Astrocyte (in vitro differentiated cells and primary cell): ENCODE measurements at regions not wholly inside any gene's neighbourhood (a gene's known extent, or its start where the extent isn't known, plus 50 kb on each side); places are given as distances from the start of the nearest gene placed in this dataset.

ENCODE experiments used
- DNase-seq: peaks from one replicate; pipeline ENCODE4 v3.0.0-alpha.2; 2010; ENCODE audit warnings: low read depth
- FAIRE-seq: peaks from 2 replicates; lab custom pipeline; 2011; peaks lifted over from hg19 to GRCh38; lab: Jason Lieb, UNC
- H2AFZ ChIP-seq: 2 replicates; pipeline ENCODE4 v1.6.0; 2012; ENCODE audit warnings: low read depth, low read length, inconsistent platforms
- H3K27ac ChIP-seq: 2 replicates; pipeline ENCODE4 v1.5.1; 2011; ENCODE audit warnings: low read depth, low read length, inconsistent platforms
- H3K27me3 ChIP-seq: 2 replicates; pipeline ENCODE4 v1.6.0; 2011; ENCODE audit warnings: low read length, inconsistent platforms; ENCODE audit not compliant: insufficient read depth
- H3K36me3 ChIP-seq: 2 replicates; pipeline ENCODE4 v1.5.1; 2011; ENCODE audit warnings: low read length, inconsistent platforms; ENCODE audit not compliant: insufficient read depth
- H3K4me1 ChIP-seq: 2 replicates; pipeline ENCODE4 v1.5.1; 2011; ENCODE audit warnings: low read length, inconsistent platforms; ENCODE audit not compliant: insufficient read depth
- H3K4me2 ChIP-seq: 2 replicates; pipeline ENCODE4 v1.6.0; 2012; ENCODE audit warnings: low read length, inconsistent platforms
- H3K4me3 ChIP-seq: 2 replicates; pipeline ENCODE4 v1.5.1; 2011; ENCODE audit warnings: low read depth, mild to moderate bottlenecking, low read length, inconsistent platforms; ENCODE audit not compliant: insufficient read depth
- H3K79me2 ChIP-seq: 2 replicates; pipeline ENCODE4 v1.6.0; 2012; ENCODE audit warnings: mild to moderate bottlenecking, low read length, inconsistent platforms; ENCODE audit not compliant: insufficient read depth
- H3K9ac ChIP-seq: 2 replicates; pipeline ENCODE4 v1.6.0; 2012; ENCODE audit warnings: mild to moderate bottlenecking, low read length, inconsistent platforms
- H3K9me3 ChIP-seq: 2 replicates; pipeline ENCODE4 v1.5.1; 2012; ENCODE audit warnings: low read depth, mild to moderate bottlenecking, low read length, inconsistent platforms; ENCODE audit not compliant: insufficient read depth
- H4K20me1 ChIP-seq: 2 replicates; pipeline ENCODE4 v1.6.0; 2012; ENCODE audit warnings: low read length, inconsistent platforms; ENCODE audit not compliant: insufficient read depth
- H3K27ac Mint-ChIP-seq: one replicate; pipeline ENCODE4 v1.8.0; 2021; ENCODE audit warnings: mild to moderate bottlenecking, mixed read lengths; ENCODE audit not compliant: unreplicated experiment
- H3K27me3 Mint-ChIP-seq: one replicate; pipeline ENCODE4 v1.8.0; 2021; ENCODE audit warnings: low read depth, mixed read lengths; ENCODE audit not compliant: unreplicated experiment
- H3K36me3 Mint-ChIP-seq: one replicate; pipeline ENCODE4 v1.8.0; 2021; ENCODE audit warnings: low read depth, mixed read lengths; ENCODE audit not compliant: unreplicated experiment
- H3K4me1 Mint-ChIP-seq: one replicate; pipeline ENCODE4 v1.8.0; 2021; ENCODE audit warnings: low read depth, mixed read lengths; ENCODE audit not compliant: unreplicated experiment
- H3K4me3 Mint-ChIP-seq: one replicate; pipeline ENCODE4 v1.8.0; 2021; ENCODE audit warnings: mild to moderate bottlenecking, moderate library complexity, mixed read lengths; ENCODE audit not compliant: unreplicated experiment
- H3K9me3 Mint-ChIP-seq: one replicate; pipeline ENCODE4 v1.8.0; 2021; ENCODE audit warnings: mild to moderate bottlenecking, mixed read lengths; ENCODE audit not compliant: unreplicated experiment
- EZH2 ChIP-seq: IDR thresholded peaks from 2 replicates; pipeline ENCODE4 v1.6.1; 2012; ENCODE audit warnings: mild to moderate bottlenecking, low read length, inconsistent platforms; ENCODE audit not compliant: insufficient read depth
- TF ChIP-seq, protein P1 (sequence below): IDR thresholded peaks from 2 replicates; pipeline ENCODE4 v1.5.1; 2011; ENCODE audit warnings: low read depth, mild to moderate bottlenecking, inconsistent platforms, low read length, moderate library complexity; ENCODE audit not compliant: insufficient read depth

DNA sequence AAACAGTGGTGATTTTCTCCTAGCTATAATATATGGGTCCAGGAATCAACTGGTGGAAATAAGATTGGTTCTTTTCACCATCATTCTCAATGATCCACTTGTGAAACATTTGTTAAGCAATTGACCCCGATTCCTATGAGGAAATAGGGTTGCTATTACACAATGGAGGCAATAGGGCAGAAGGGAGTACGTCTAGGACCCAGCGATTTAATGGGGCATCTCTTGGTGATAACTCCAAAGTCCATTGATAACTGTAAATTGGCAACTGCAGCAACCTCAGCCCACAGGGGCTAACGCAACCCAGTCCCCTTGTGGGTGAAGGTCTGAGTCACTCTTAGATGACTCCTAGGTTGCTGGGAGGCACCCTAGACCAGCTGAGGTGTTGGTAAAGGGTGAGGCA is 62.5 kb upstream of the BARHL2 start:
- no peak overlapping the region for H2AFZ ChIP-seq
- H3K9ac ChIP-seq = no peak overlapping the region
- H3K4me1 ChIP-seq = no peaks in the 10 kb centered on the region
- peaks cover 2% of the 10 kb centered on the region for H3K4me1 Mint-ChIP-seq
- H3K9me3 Mint-ChIP-seq = no peaks in the 10 kb centered on the region
- H3K4me2 ChIP-seq = no peak overlapping the region
- no peaks in the 10 kb centered on the region for H3K79me2 ChIP-seq
- no peak overlapping the region for H3K4me3 Mint-ChIP-seq
- H3K27me3 Mint-ChIP-seq = peaks cover 25% of the 10 kb centered on the region
- peaks cover 2% of the 10 kb centered on the region for H3K27me3 ChIP-seq
- DNase-seq (no peak), FAIRE-seq (no peak)
- no peaks in the 10 kb centered on the region for H3K36me3 Mint-ChIP-seq
- H3K27ac Mint-ChIP-seq = no peak overlapping the region
- no peaks in the 10 kb centered on the region for H4K20me1 ChIP-seq
- H3K27ac ChIP-seq = no peak overlapping the region
- TF ChIP-seq EZH2 = no peak
- TF ChIP-seq, protein P1, sequence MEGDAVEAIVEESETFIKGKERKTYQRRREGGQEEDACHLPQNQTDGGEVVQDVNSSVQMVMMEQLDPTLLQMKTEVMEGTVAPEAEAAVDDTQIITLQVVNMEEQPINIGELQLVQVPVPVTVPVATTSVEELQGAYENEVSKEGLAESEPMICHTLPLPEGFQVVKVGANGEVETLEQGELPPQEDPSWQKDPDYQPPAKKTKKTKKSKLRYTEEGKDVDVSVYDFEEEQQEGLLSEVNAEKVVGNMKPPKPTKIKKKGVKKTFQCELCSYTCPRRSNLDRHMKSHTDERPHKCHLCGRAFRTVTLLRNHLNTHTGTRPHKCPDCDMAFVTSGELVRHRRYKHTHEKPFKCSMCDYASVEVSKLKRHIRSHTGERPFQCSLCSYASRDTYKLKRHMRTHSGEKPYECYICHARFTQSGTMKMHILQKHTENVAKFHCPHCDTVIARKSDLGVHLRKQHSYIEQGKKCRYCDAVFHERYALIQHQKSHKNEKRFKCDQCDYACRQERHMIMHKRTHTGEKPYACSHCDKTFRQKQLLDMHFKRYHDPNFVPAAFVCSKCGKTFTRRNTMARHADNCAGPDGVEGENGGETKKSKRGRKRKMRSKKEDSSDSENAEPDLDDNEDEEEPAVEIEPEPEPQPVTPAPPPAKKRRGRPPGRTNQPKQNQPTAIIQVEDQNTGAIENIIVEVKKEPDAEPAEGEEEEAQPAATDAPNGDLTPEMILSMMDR = no peak
- no peak overlapping the region for H3K4me3 ChIP-seq
- no peaks in the 10 kb centered on the region for H3K9me3 ChIP-seq
- H3K36me3 ChIP-seq = no peaks in the 10 kb centered on the region

DNA sequence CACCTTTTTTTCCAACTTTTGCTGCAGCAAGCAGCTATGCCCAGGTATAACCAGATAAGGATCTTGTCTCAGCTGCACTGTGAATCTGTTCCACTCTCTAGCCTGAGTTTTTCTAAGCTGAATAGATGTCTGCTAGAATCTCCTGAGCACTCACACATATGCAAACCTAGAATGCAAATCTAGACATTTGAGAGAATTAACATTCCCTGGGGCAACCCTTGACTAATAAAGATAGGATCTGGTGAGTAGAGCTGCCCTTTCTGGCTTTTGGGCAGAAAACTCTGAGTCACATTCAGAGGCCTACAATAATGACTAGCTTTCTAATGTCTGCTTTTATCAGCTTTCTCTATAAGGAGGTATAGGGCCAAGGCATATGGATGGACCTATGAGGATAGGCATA is 61.4 kb upstream of the BARHL2 start:
- H3K4me2 ChIP-seq = no peak overlapping the region
- H3K27ac Mint-ChIP-seq = no peak overlapping the region
- no peaks in the 10 kb centered on the region for H4K20me1 ChIP-seq
- no peak for TF ChIP-seq EZH2
- TF ChIP-seq, protein P1 = no peak
- H3K4me3 Mint-ChIP-seq = no peak overlapping the region
- peaks cover 2% of the 10 kb centered on the region for H3K27me3 ChIP-seq
- no peak overlapping the region for H3K27ac ChIP-seq
- no peak overlapping the region for H3K4me3 ChIP-seq
- no peaks in the 10 kb centered on the region for H3K9me3 ChIP-seq
- H3K9me3 Mint-ChIP-seq = no peaks in the 10 kb centered on the region
- H3K36me3 ChIP-seq = no peaks in the 10 kb centered on the region
- H3K79me2 ChIP-seq = no peaks in the 10 kb centered on the region
- H3K36me3 Mint-ChIP-seq = no peaks in the 10 kb centered on the region
- DNase-seq (no peak), FAIRE-seq (no peak)
- no peaks in the 10 kb centered on the region for H3K4me1 ChIP-seq
- H3K4me1 Mint-ChIP-seq = no peaks in the 10 kb centered on the region
- no peak overlapping the region for H2AFZ ChIP-seq
- H3K27me3 Mint-ChIP-seq = peaks cover 27% of the 10 kb centered on the region
- H3K9ac ChIP-seq = no peak overlapping the region

DNA sequence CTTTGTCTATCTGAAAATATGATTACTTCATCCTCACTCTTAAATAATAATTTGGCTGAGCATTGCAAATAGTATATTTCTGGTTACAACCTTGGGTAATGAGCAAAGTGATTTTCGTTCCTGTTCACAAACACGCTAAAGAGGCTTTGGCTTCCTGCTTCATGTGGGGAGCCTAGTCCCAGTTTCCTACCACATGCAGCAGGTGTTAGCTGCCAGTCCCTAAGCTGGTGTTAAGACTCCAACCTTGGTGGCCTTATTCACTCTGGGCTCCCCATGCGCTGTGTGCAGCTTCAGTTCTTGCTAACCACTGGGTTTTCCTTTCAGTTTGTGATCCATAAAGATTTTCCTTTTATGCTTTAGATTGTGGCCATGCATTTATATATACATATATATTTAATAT is 56.7 kb upstream of the BARHL2 start:
- Mint-ChIP-seq H3K4me1 (no peaks in the 10 kb centered on the region), H3K27ac (no peak overlapping the region), H3K9me3 (no peaks in the 10 kb centered on the region), H3K4me3 (no peak overlapping the region), H3K27me3 (peaks cover 12% of the 10 kb centered on the region), H3K36me3 (no peaks in the 10 kb centered on the region)
- no peak overlapping the region for H3K4me3 ChIP-seq
- no peaks in the 10 kb centered on the region for H4K20me1 ChIP-seq
- H3K27me3 ChIP-seq = no peaks in the 10 kb centered on the region
- H2AFZ ChIP-seq = no peak overlapping the region
- no peak for FAIRE-seq
- no peak overlapping the region for H3K4me2 ChIP-seq
- DNase-seq = no peak
- H3K4me1 ChIP-seq = no peaks in the 10 kb centered on the region
- H3K27ac ChIP-seq = no peak overlapping the region
- TF ChIP-seq EZH2 = no peak
- TF ChIP-seq, protein P1 = no peak
- H3K9me3 ChIP-seq = no peaks in the 10 kb centered on the region
- H3K79me2 ChIP-seq = no peaks in the 10 kb centered on the region
- H3K9ac ChIP-seq = no peak overlapping the region
- H3K36me3 ChIP-seq = no peaks in the 10 kb centered on the region
